ENCODE measurements at regions not wholly inside any gene's neighbourhood (a gene's known extent, or its start where the extent isn't known, plus 50 kb on each side); places are given as distances from the start of the nearest gene placed in this dataset.

- DNase-seq (ENCODE audit: low spot score), result no peak
These were observed 67.9 kb upstream of the GALNT2 start for GRCh38 chr1:229999004-229999670.

- no peak for DNase-seq (ENCODE audit: low spot score)
These were observed 66.4 kb upstream of the GALNT2 start for GRCh38 chr1:230000493-230001184.

GRCh38 chr1:230002164-230002803 is 64.8 kb upstream of the GALNT2 start:
- no peak for DNase-seq (ENCODE audit: low spot score)

- DNase-seq (ENCODE audit: low spot score), result no peak
These were observed 63.6 kb upstream of the GALNT2 start for GRCh38 chr1:230003409-230003808.

- DNase-seq (ENCODE audit: low spot score), result no peak
These were observed 62.0 kb upstream of the GALNT2 start for GRCh38 chr1:230005040-230005439.

GRCh38 chr1:230008721-230009120 is 58.3 kb upstream of the GALNT2 start:
- no peak for DNase-seq (ENCODE audit: low spot score)

GRCh38 chr1:230009611-230010313 is 57.3 kb upstream of the GALNT2 start:
- no peak for DNase-seq (ENCODE audit: low spot score)

- DNase-seq (ENCODE audit: low spot score), result no peak
These were observed 56.3 kb upstream of the GALNT2 start for GRCh38 chr1:230010603-230011332.

GRCh38 chr1:230011333-230012092 is 55.5 kb upstream of the GALNT2 start:
- DNase-seq (ENCODE audit: low spot score), result no peak

- no peak for DNase-seq (ENCODE audit: low spot score)
These were observed 55.0 kb upstream of the GALNT2 start for GRCh38 chr1:230012093-230012393.

- DNase-seq (ENCODE audit: low spot score), result no peak
These were observed 54.3 kb upstream of the GALNT2 start for GRCh38 chr1:230012741-230013140.

GRCh38 chr1:230016159-230016558 is 50.9 kb upstream of the GALNT2 start:
- no peak for DNase-seq (ENCODE audit: low spot score)

Data from HT-29 (cell line).